Stimulated activated CD4-positive, alpha-beta T cell treated with anti-CD3 and anti-CD28 coated beads, Interleukin-15, amount 100 ng/mL, for 24 hours (primary cell): ENCODE measurements at regions not wholly inside any gene's neighbourhood (a gene's known extent, or its start where the extent isn't known, plus 50 kb on each side); places are given as distances from the start of the nearest gene placed in this dataset.
A peak's percentile ranks its signal among the peaks of the same experiment; 100 is the strongest.

Experiments
- DNase-seq: peaks from one replicate; pipeline ENCODE4 v3.0.0-alpha.2; 2020

DNA sequence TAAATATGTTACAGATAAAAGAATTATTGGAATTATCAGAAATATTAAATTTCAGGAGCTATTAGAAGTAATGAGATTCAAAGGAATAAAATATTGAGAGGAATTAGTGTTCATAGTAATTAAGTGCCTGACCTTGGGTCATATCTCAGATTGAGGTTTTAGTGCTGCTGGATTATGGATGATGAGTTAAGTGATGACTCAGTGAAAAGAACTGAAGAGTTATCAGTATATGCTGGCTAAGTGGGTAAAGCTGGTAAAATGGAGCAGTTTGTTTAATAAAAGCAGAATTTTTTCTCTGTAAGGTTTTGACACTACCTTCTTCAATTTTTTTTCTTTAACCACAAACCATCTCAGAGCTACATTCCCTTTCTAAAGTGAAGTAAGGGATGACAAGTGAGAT is 206.7 kb downstream of the MANEA start:
- DNase-seq: no peak

DNA sequence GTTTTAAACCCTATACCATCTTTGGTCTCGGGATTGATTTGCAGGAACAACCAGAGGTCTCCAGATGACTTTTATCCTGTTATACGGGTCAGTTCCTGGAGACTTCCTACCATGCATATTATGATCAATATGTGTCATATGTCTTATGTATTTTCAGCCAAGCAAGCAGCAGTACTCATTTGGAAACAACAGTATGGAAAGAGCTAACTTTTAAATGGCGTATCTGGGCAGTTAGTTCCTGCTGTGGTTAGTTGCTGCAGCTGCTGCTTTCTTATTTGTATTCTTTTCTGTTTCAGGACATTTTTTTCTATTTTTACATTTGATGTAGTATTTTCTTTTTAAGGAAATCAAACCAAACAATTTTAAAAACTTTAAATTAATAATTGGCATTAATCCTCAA is 207.5 kb downstream of the MANEA start:
- no peak for DNase-seq

DNA sequence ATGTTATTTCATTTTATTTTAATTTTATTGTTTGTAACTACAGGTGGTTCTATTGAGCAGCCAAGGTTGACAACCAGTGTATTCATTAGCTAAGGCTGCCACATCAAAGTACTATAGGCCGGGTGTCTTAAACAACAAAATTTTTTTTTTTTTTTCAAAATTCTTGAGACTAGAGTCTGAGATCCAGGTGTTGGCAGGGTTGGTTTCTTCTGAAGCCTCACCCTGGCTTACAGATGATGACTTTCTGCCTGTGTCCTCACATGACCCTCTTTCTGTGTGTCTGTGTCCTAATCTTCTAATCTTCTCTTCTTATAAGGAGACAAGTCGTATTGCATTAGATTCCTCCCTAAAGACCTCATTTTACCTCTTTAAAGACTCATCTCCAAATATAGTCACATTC is 208.4 kb downstream of the MANEA start:
- no peak for DNase-seq

DNA sequence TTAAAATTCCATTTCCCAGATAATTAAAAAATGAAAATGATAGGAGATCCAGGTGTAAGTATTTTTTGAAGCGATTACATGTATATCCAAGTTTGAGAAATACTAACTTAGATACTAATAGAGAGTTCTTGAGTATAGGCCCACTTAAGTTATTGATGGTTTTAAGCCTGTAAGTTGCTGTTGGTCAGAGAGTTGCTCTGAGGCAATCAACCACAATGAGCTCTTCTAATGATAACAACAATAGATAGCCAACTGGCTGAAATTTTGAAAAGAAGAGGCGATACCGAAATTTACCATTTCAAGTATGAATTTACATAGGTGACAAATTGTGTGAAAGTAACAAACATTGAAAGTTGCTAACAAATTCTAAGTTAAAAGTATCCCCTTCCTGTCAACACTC is 209.5 kb downstream of the MANEA start:
- DNase-seq: no peak

DNA sequence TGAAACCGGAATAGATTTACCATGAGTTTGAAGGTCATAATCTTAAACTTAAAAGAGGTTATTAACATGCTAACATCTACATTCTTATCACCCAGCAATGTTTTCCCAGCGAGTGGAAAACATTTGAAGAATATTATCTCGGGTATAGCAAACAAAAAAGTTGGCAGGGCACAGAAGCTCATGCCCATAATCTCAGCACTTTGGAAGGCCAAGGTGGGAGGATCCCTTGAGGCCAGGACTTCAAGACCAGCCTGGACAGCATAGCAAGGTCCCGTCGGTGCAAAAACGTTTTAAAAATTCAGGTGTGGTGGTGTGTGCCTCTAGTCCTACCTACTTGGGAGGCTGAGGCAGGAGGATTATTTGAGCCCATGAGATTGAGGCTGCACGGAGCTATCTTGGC is 213.5 kb downstream of the MANEA start:
- DNase-seq: no peak

DNA sequence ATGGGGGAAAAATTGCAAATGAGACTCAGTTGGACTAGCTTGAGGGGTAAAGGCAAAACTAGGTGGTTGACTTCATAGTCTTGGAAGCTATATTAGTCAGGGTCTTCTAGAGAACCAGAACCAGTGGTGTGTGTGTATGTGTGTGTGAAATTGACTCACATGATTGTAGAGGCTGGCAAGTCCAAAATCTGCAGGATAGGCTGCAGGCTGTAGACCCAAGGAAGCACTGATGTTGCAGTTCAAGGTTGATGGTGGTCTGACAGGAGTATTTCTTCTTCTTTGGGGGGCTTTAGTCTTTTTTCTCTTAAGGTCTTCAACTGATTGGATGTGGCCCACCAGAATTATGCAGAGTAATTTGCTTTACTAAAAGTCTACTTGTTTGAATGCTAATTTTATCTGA is 217.4 kb downstream of the MANEA start:
- DNase-seq: no peak

DNA sequence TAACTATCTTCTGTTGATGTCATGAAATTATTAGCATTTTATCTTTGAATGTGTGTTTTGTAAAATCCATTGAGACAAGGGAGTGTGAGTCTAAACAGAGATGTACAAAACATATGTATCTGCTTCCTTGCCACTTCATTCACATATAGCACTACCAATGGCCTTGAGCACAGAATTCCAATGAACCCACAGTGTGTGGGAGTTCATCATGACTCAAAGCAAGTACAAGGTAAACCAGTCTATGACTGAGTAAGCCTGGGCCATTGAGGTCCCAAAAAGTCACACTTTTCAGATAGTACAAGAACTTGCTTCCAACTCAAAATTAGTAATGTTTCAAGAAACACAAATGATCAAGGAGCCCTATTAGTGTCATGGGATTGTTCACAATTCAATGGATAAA is 218.6 kb downstream of the MANEA start:
- no peak for DNase-seq

DNA sequence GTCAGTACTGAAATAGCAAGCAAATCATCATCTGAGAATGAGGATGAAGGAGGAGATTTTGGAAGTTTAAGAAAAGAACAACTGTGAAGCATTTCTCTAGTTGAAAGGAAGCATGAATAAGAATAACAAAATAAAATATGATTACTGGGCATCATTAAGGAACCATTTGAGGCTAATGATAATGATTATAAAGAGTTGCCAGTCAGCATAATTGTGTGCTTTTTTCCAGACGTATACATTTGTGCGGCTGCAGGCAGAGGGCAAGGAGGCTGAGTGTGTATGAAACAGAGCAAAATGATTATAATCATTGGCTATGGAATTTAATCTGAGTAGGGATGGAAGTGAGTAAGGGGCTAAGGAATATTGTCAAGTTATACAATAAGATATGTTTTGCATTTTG is 218.7 kb upstream of the FUT9 start:
- no peak for DNase-seq

DNA sequence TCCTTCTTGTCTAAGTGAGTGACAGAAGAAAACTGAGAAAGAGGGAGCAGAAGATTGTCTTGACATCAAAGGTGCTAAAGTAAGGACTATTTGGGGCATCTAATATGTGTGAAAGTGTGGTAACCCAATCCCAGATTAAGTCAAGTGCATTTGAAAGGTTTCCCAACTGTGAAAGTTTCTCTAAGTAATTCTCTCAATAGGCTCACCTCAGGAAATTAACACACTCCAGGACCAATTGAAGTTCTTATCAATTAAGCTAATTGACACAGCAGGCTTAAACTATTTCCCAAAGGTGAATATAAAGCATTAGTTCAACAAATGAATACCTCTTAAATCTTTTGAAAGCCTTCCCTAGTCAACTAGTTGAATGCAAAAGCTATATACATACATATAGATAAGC is 212.8 kb upstream of the FUT9 start:
- DNase-seq: no peak

DNA sequence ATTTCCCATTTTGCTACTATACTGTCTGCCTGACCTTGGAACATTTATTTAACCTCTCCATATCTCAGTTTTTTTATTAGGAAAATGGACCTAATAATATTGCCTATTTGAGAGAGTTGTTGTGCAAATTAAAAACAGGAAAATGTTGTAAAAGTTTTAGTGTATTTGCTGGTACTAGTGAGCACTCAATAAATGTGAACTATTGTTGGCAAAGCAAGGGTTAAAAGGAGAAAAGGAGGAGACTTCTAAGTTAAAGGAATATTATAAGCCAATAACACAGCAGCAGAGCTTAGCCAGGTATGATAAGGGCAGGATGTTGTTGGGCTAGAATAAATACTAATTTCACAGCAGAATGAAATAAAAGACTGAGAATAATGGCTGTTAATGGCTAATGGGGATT is 211.9 kb upstream of the FUT9 start:
- no peak for DNase-seq

DNA sequence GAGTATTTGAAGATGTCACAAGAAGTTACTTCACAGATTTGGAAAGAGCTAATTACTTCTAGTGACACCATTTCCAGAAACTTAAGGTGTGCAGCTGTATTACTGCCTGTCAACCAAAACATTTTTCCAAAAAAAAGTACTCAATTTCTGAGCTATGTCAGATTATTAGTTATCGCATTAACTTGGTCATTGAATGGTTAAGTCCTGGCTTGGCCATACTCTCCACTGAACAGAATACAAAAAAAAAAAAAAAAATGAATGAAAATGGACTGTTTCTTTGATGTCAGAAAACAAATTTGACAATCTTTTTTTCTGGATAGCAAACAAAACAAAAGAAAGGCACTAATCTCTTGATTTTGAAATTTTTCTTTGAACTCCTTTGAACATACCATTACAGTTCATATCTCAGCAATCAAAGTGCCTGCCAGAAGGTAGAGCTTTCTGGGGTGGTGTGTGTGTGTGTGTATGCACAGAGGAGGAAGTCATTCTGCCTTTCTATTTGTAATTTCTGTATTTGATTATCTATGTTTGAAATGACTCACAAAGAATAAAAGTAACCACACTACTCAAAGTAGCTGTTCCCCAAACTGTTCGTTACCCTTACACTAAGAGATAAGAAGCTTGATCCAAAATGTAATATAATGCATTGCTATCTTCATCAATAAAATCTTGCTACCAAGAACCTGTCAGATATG is 210.8 kb upstream of the FUT9 start:
- no peak for DNase-seq

DNA sequence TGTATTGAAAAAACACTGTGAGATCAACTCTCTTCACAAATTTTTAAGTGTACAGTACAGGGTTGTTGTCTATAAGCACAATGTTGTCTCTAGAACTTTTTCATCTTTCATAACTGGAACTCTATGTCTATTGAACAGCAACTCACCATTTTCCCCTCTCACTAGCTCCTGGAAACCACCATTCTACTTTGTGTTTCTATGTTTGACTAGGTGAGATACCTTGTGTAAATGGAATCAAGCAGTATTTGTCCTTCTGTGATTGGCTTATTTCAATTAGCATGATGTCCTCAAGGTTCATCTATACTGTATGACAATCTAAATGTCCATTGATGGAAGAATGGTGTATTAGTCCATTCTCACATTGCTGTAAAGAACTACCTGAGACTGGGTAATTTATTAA is 210.1 kb upstream of the FUT9 start:
- DNase-seq: no peak

DNA sequence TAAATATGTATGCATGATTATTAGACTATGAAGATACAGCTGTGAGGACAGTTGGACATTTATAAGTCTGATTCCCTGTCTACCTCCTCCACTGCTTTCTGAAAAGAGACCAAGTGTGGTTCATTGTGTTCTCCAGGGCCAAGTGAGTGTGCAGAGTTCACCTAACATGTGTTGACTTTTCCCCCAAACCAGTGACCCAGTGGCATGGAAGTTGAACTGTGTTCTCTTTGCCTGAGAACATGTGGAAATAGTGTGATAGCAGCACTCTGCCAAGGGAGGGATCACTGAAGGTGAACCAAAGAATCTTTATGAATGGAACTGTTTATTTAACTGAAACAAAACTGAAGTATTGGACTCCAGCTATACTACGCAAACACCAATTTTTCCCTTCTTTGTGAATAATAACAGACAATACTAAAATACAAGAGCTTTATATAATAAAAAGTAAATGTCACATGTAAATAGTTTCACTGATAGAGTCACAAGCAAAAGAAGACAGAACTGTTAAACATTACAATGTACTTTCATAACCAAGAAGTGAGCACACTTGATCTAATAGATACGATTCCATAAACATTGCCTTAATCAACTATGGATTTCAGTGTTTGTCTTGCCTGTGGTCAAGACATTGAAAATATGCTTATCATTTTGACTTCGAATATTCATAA is 200.3 kb upstream of the FUT9 start:
- DNase-seq: no peak

DNA sequence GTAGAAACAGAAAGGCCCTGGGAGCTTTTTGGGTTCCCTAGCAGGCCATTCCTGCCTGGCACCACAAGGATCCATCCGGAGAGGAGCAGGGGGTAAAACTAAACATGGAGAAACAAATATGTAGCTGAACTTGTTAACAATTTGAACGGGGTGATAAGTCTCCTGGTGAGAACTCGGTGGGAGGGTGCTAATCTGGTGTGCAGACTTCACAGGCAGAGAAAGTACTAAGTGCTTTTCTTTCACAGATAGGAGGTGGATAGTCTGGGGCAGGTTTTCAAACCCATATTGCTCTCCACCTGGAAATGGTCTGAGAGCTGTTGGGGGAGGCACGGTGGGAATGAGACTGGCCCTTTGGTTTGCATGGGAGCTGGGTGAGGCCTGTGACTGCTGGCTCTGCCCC is 196.3 kb upstream of the FUT9 start:
- no peak for DNase-seq

DNA sequence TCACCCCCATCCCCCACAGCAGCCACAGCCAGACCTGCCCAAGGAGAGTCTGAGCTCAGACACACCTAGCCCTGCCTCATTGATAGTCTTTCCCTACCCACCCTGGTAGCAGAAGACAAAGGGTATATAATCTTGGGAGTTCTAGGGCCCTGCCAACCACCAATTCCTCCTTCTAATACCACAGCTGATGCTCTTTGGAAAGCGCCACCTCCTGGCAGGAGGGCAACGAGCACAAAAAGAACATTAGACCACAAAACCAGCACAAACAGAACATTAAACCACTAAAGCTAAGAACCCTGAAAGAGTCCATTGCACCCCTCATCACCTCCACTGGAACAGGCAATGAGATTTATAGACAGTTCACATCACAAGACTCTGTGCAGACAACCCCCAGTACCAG is 195.8 kb upstream of the FUT9 start:
- DNase-seq: peak; percentile 3

DNA sequence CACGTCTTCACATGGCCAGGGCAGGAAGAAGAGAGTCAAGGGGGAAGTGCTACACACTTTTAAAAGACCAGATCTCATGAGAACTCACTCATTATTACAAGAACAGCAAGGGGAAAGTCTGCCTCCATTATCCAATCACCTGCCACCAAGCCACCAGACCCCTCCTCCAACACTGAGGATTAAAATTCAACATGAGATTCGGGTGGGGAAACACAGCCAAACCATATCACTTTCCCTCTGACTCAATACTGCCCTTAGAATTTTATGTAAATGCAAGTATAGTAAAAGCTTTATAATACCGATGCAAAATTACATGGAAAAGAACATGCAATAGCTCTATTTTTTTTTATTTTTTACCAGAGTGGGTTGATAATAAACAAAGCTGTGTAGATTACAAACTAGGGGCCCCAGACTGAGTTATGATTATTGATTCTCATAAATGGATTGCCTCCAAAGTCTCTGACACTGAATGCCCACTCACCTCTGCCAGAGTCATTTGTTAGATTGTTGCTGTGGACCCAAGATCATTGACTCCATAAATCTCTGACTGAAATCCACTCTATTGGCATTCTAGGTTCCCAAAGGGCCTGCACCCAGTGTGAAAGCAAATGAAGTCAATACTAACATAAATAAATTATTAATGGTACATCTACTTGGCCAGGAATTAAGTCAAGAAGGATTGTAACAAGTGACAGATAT is 184.8 kb upstream of the FUT9 start:
- no peak for DNase-seq

DNA sequence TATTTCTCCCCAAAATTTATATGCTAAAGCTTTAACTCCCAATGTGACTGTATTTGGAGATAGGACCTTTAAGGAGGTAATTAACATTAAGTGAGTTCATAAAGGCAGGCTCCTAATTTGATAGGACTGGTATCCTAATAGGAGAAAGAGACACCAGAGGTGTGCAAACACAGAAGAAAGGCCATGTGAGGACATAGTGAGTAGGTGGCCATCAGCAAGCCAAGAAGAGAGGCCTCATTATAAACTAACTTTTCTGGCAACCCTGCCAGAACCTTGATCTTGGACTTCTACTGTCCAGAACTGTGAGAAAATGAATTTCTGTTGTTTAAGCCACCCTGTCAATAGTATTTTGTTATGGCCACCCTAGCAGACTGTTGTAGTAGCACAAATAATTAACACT is 177.9 kb upstream of the FUT9 start:
- no peak for DNase-seq

DNA sequence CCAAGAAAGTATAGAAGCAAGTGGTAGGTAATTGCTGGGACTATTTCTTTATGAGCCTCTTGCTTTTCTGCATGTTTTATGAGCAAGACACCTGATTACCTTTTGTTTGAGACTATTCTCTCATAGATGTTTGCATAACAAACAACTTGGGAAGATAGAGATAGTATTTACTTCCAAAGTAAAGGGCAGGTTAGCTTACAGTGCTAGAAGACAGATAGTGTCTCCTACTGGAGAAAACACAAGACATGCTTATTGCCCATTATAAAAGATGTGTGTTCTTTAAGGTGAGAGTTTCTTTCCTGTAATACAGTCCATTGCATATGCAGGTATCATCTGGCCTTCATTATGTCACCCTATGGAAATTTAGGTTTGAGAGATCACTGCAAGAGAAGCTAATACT is 174.2 kb upstream of the FUT9 start:
- no peak for DNase-seq

DNA sequence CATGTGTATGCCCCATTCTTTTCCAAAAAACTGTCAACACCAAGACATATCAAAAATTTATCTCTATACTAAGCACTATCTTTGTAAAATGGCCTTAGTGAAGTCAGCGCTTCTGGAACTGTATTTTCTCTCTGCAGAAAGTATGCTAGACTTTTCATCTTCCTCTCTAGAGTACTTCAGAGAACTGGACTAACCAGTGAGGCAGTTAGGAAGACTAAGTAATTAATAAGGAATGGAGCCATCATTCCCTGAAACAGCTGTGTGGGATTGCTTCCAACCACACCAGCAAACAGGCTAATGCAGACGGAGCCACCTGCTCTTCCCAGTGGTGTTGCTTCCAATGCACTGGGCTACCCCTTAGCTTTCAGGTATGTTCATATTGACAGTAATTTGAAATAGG is 169.1 kb upstream of the FUT9 start:
- no peak for DNase-seq

DNA sequence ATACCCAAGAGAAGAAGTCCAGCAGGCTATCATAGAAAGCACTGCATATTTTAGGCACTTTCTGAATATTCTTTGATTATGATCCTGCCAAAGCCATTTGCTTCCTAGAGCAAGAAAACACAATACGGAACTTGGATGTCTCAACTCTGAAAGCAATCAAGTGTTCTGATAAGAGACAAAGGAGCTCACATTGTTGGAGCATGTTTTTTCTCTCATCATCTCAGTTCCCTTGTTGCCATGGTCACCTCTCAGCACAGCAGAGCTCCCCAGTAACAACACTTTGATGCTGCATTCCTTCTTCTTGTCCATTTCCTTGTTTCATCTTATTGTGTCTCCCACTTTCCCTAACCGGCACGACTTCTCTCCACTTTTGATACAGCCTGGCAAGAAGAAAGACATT is 168.7 kb upstream of the FUT9 start:
- no peak for DNase-seq

DNA sequence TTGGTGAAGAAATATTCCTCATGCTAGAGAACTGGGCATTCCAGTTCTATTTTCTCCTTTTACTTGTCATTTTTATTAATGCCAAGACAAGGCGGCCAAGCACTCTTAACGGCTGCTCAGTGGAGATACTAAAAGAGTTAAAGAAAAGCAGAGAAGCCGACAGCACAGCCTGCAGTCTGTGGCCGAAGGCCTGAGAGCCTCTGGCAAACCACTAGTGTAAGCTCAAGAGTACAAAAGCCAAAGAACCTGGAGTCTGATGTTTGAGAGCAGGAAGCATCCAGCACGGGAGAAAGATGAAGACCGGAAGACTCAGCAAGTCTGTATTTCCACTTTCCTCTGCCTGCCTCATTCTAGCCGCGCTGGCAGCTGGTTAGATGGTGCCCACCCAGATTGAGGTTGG is 167.1 kb upstream of the FUT9 start:
- no peak for DNase-seq

DNA sequence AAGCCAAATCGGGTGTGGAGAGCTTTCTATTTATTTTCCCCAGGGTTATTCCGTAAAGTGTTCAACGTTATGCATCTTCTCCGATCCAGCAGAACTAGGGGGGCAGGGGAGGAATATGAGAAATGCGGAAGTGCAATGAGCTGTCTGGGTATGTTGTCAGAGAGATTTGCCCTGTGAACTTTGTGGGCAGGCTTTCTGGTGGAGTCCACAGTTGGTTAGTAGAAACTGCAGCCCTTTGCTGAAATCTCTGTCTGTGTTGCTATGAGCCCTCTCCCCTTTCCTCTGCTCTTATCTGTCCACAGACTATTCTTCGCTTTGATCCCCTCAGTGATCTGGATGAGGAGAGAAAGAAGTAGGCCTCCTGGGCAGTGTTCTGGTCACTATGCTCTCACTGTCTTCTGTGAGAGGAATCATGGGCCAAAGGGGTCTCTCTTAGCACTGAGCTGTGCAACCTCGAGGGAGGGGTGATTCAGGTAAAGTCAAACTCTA is 158.9 kb upstream of the FUT9 start:
- no peak for DNase-seq

DNA sequence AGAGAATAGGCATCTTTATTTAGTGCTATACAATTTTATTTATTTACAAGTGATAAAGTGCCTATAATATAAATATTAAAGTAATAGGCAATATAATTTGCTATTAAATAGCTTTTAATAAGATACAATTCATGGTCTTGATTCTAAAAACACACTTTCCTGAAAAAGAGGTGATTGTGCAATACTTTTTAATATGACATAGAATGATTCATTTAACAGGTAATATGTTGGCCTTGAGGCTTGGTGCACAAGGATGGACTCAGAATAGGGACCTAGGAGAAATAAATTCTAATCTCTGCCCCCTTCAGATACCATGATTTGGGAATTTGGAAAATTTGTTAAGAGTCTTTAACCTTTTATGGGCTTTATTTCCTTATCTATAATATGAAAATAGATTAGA is 149.9 kb upstream of the FUT9 start:
- DNase-seq: no peak

DNA sequence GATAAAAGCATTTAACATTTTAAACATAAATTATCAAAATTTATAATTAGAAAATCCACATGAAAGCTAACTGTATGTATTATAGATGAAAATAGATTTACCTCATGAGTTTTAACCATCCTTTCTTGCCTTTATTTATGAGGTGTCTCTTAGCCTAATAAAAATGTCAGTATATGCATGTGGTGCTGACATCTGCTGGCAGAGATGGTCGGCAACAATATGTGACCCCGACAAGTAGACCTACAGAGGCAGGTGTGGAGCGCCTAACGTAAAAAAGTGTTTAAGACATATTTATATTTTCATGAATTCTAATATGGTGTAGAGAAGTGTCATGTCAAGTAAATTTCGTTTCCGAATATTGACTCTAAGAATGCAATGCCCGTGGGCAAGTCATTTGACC is 149.0 kb upstream of the FUT9 start:
- DNase-seq: no peak
